ENCODE measurements at regions not wholly inside any gene's neighbourhood (a gene's known extent, or its start where the extent isn't known, plus 50 kb on each side); places are given as distances from the start of the nearest gene placed in this dataset.

DNA sequence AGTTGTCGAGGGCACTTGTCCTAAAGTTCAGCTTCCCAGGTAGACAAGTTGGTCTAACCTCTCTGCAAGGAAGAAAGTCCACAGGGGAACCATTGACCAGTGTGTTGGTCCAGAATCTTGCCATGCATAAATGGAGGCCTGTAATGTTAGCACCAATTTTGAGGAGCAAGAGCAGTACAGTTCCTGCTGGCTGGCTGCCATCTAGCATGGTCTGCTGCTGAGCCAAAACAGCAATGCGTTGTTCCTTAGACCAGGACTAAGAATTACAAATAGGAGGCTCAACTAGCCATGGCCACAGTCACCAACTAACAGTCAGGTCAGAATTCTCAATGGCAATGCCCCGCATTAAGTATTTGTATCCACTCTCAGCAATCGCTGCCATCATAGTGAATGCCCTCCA, 72.8 kb upstream of the WIPF1 start:
- H3K27me3 ChIP-seq (ENCODE audit: control insufficient read depth, insufficient read depth, low read length): no peaks in the 10 kb centered on the region
- no peak overlapping the region for H2AFZ ChIP-seq
- no peaks in the 10 kb centered on the region for H3K9me3 ChIP-seq (ENCODE audit: control insufficient read depth, low read length)
- H3K4me3 ChIP-seq (ENCODE audit: low read depth, low read length): no peak overlapping the region
- H3K79me2 ChIP-seq: peaks cover 9% of the 10 kb centered on the region
- no peak overlapping the region for H3K4me2 ChIP-seq (ENCODE audit: low read length)
- no peaks in the 10 kb centered on the region for H3K36me3 ChIP-seq (ENCODE audit: control insufficient read depth, insufficient read depth, low read length)
- H3K27ac ChIP-seq: no peak overlapping the region
- no peak for TF ChIP-seq CTCF (IDR thresholded peaks at IDR 0.05)
- H3K9ac ChIP-seq: no peak overlapping the region
- H3K4me1 ChIP-seq: peaks cover 45% of the 10 kb centered on the region

DNA sequence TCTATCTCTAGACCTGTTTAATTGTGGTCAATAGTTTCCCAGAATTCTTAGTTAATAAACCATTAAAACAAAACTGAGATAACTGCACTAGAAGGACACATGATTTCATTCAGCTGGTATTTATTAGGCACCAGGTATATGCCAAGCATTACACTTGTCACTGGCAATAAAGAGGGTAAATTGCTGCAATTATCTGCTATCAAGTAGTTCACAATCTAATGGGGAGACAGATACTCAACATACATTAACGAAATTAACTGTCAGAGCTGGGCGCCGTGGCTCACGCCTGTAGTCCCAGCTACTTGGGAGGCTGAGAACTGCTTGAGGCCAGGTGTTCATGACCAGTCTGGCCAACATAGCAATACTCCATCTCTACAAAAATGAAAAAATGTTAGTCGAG, 71.7 kb upstream of the WIPF1 start:
- Histone ChIP-seq H3K79me2 (peaks cover 6% of the 10 kb centered on the region), H3K4me1 (peaks cover 53% of the 10 kb centered on the region), H3K27ac (peak overlapping the region; percentile 93), H3K4me3 (ENCODE audit: low read depth, low read length) (no peak overlapping the region), H3K9ac (no peak overlapping the region), H2AFZ (no peak overlapping the region), H3K27me3 (ENCODE audit: control insufficient read depth, insufficient read depth, low read length) (no peaks in the 10 kb centered on the region), H3K36me3 (ENCODE audit: control insufficient read depth, insufficient read depth, low read length) (no peaks in the 10 kb centered on the region), H3K9me3 (ENCODE audit: control insufficient read depth, low read length) (no peaks in the 10 kb centered on the region), H3K4me2 (ENCODE audit: low read length) (no peak overlapping the region)
- TF ChIP-seq CTCF (IDR thresholded peaks at IDR 0.05): no peak

DNA sequence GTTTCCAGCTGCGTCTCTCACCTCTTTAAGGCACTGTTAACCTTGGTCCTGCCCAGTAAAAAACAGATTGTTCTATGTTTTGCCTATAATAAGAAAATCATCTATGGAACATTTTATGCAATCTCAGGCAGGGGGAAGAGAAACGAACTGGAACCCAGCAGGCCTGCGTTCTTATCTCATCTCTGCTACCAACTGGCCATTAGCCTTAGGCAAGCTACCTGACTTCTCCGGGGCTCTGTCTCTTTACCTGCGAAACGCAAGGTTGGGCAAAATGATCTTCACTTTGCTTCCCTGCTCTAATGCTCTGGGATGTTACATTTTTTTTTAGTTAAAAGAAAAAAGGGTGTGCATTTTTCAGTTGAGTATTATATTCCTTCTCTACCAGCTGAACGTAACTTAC, 70.5 kb upstream of the WIPF1 start:
- H3K9ac ChIP-seq: no peak overlapping the region
- peak overlapping the region; percentile 25 for H2AFZ ChIP-seq
- H3K4me2 ChIP-seq (ENCODE audit: low read length): peak overlapping the region; percentile 36
- H3K27me3 ChIP-seq (ENCODE audit: control insufficient read depth, insufficient read depth, low read length): no peaks in the 10 kb centered on the region
- H3K79me2 ChIP-seq: peaks cover 6% of the 10 kb centered on the region
- H3K4me3 ChIP-seq (ENCODE audit: low read depth, low read length): no peak overlapping the region
- no peaks in the 10 kb centered on the region for H3K9me3 ChIP-seq (ENCODE audit: control insufficient read depth, low read length)
- H3K4me1 ChIP-seq: peaks cover 66% of the 10 kb centered on the region
- H3K27ac ChIP-seq: peak overlapping the region; percentile 93
- no peak for TF ChIP-seq CTCF (IDR thresholded peaks at IDR 0.05)
- H3K36me3 ChIP-seq (ENCODE audit: control insufficient read depth, insufficient read depth, low read length): no peaks in the 10 kb centered on the region

DNA sequence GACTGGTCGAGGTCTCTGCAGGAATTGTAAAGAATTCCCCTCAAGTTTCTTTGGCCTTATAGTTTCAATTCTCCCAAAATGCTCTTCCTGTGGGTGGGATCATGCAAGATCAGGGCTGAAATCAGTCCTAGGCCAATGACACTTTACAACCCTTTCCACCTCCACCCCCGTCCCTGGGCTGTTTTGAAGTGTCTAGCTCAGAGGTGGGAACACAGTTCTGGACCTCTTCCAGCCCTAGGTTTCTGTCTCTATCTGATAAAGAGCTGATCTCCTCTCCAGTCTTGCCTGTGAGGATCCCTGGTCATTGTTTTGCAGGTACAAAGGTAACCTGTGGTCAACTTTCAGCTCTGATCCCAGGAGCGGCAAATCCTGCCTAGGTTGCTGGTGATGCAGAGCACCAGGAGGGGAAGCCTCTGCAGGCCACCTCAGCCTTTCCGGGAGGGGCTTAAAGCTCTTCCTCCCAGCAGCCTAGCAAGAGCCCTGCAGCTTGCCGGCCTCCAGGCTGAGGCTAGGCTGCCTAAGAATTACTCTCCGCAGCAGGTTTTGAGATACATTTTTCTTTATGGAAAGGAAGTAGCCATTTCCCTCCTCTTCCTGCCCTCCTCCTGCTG, 69.8 kb upstream of the WIPF1 start:
- no peak overlapping the region for H3K9ac ChIP-seq
- H2AFZ ChIP-seq: peak overlapping the region; percentile 25
- no peaks in the 10 kb centered on the region for H3K9me3 ChIP-seq (ENCODE audit: control insufficient read depth, low read length)
- peaks cover 72% of the 10 kb centered on the region for H3K4me1 ChIP-seq
- H3K27me3 ChIP-seq (ENCODE audit: control insufficient read depth, insufficient read depth, low read length): no peaks in the 10 kb centered on the region
- H3K4me3 ChIP-seq (ENCODE audit: low read depth, low read length): no peak overlapping the region
- no peak for TF ChIP-seq CTCF (IDR thresholded peaks at IDR 0.05)
- H3K79me2 ChIP-seq: no peaks in the 10 kb centered on the region
- peak overlapping the region; percentile 36 for H3K4me2 ChIP-seq (ENCODE audit: low read length)
- H3K36me3 ChIP-seq (ENCODE audit: control insufficient read depth, insufficient read depth, low read length): no peaks in the 10 kb centered on the region
- peak overlapping the region; percentile 93 for H3K27ac ChIP-seq

DNA sequence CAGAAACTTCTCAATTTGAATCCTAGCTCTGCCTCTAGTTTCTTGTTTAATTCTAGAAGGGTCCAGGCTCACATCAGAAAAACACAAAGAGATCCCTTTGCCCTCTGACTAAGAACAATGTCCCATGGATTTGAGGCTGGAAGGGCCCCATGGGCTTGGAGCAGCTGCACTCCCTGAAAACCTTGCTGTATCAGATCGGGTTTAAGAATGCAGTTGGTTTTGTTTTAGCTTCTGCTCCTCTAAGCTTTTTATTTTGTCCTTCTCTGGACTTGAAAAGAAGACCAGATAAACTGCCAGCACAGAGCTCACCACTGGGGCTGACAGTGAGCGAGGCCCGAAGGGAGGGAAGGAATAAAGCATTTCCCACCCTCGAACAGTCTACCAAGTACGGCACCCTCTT, 69.2 kb upstream of the WIPF1 start:
- Histone ChIP-seq H3K4me2 (ENCODE audit: low read length) (peak overlapping the region; percentile 36), H3K27ac (peak overlapping the region; percentile 93), H3K4me3 (ENCODE audit: low read depth, low read length) (no peak overlapping the region), H3K9ac (no peak overlapping the region), H3K9me3 (ENCODE audit: control insufficient read depth, low read length) (no peaks in the 10 kb centered on the region), H3K36me3 (ENCODE audit: control insufficient read depth, insufficient read depth, low read length) (no peaks in the 10 kb centered on the region), H2AFZ (peak overlapping the region; percentile 25), H3K27me3 (ENCODE audit: control insufficient read depth, insufficient read depth, low read length) (no peaks in the 10 kb centered on the region), H3K79me2 (peaks cover 3% of the 10 kb centered on the region), H3K4me1 (peaks cover 77% of the 10 kb centered on the region)
- TF ChIP-seq CTCF (IDR thresholded peaks at IDR 0.05): no peak

Measured in parathyroid adenoma (tissue), 2 donors.